ENCODE measurements at regions not wholly inside any gene's neighbourhood (a gene's known extent, or its start where the extent isn't known, plus 50 kb on each side); places are given as distances from the start of the nearest gene placed in this dataset.

DNA sequence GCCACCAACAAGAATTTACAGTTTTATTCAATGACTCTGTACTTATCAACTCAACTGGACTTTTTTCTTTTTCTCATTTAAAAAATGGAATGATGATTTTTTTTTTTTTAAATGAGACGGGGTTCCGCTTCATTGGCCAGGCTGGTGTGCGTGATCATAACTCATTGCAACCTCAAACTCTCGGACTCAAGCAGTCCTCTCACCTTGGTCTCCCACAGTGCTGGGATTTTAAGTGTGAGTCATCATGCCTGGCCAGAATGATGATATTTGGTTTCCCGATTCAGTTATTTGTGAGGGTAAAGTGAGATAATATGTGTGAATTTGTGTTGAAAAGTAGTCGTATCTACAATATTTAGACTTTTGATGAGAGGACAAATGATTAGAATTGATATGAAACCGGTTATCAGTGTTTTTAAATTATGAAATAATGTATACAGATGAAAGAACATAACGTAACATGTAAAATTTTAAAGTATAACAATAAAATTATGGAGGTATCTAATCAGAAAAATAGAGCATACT is 66.0 kb upstream of the UNC5C start:
- POLR2A ChIA-PET = no interaction called here
- DNase-seq (ENCODE audit: unreplicated experiment) = no peak
- Mint-ChIP-seq H3K27me3 (ENCODE audit: insufficient read depth, unreplicated experiment) (no peaks in the 10 kb centered on the region), H3K27ac (ENCODE audit: low read depth, unreplicated experiment) (no peak overlapping the region), H3K4me3 (ENCODE audit: unreplicated experiment) (no peak overlapping the region), H3K4me1 (ENCODE audit: insufficient read depth, unreplicated experiment) (no peaks in the 10 kb centered on the region), H3K36me3 (ENCODE audit: insufficient read depth, unreplicated experiment) (no peaks in the 10 kb centered on the region), H3K9me3 (ENCODE audit: unreplicated experiment) (no peaks in the 10 kb centered on the region)
- CTCF ChIA-PET = no interaction called here
- intact Hi-C loops (cut with micrococcal nuclease) = no loop called here
- TF ChIP-seq, protein P1, sequence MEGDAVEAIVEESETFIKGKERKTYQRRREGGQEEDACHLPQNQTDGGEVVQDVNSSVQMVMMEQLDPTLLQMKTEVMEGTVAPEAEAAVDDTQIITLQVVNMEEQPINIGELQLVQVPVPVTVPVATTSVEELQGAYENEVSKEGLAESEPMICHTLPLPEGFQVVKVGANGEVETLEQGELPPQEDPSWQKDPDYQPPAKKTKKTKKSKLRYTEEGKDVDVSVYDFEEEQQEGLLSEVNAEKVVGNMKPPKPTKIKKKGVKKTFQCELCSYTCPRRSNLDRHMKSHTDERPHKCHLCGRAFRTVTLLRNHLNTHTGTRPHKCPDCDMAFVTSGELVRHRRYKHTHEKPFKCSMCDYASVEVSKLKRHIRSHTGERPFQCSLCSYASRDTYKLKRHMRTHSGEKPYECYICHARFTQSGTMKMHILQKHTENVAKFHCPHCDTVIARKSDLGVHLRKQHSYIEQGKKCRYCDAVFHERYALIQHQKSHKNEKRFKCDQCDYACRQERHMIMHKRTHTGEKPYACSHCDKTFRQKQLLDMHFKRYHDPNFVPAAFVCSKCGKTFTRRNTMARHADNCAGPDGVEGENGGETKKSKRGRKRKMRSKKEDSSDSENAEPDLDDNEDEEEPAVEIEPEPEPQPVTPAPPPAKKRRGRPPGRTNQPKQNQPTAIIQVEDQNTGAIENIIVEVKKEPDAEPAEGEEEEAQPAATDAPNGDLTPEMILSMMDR (IDR thresholded peaks at IDR 0.05; ENCODE audit: unreplicated experiment) = no peak
- BruUV-seq (replicated peaks) = no TSS peak

DNA sequence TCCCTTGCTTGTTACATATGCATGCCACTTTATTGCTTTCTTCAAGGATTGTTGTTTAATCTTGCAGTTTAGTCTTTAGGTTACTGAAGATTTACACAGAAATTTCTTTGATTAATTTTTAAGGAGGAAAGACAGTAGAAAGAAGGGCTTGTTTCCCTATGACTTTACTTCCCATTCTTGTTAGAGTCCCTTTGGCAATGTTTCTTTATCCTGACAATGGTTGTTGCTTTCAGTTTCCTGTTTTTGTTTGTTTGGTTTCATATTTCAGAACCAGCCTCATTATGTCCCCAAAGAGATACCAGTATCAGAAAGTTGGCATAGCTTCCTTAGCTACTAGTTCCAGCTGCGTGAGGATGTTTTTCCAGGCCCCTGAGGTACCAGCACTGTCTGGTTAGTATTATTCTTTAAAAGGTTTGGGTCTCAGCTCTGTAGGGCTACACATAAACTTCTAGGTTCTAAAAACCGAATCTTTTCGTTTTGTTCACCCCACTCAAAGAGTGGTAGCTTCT is 61.3 kb upstream of the UNC5C start:
- Mint-ChIP-seq H3K9me3 (ENCODE audit: unreplicated experiment) (no peaks in the 10 kb centered on the region), H3K27me3 (ENCODE audit: insufficient read depth, unreplicated experiment) (no peaks in the 10 kb centered on the region), H3K36me3 (ENCODE audit: insufficient read depth, unreplicated experiment) (no peaks in the 10 kb centered on the region), H3K27ac (ENCODE audit: low read depth, unreplicated experiment) (no peak overlapping the region), H3K4me1 (ENCODE audit: insufficient read depth, unreplicated experiment) (no peaks in the 10 kb centered on the region), H3K4me3 (ENCODE audit: unreplicated experiment) (no peak overlapping the region)
- ChIA-PET POLR2A (no interaction called here), CTCF (no interaction called here)
- no TSS peak for BruUV-seq (replicated peaks)
- intact Hi-C loops (cut with micrococcal nuclease) = no loop called here
- TF ChIP-seq, protein P1 (IDR thresholded peaks at IDR 0.05; ENCODE audit: unreplicated experiment) = no peak
- DNase-seq (ENCODE audit: unreplicated experiment) = no peak

DNA sequence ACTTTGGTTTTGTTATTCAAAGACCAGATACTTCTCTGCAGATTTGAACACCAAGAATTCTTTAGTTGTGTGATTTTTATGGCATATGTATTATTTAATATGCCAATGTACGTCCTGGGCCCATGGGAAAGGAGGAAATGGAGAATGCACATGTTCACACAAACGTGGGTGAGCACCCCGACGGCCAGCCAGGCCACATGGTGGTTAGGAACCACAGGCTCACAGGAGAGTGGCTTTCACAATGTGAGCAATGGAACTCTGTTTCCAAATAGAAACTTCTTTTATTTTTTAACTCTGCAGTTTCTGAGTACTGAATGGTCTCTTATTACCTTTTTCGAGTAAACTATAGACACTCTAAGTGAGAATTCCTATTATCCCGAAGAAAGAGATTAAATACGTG is 58.0 kb upstream of the UNC5C start:
- no peaks in the 10 kb centered on the region for H3K4me1 Mint-ChIP-seq (ENCODE audit: insufficient read depth, unreplicated experiment)
- no peaks in the 10 kb centered on the region for H3K27me3 Mint-ChIP-seq (ENCODE audit: insufficient read depth, unreplicated experiment)
- DNase-seq (ENCODE audit: unreplicated experiment) = no peak
- no peak overlapping the region for H3K4me3 Mint-ChIP-seq (ENCODE audit: unreplicated experiment)
- no peaks in the 10 kb centered on the region for H3K9me3 Mint-ChIP-seq (ENCODE audit: unreplicated experiment)
- ChIA-PET POLR2A (no interaction called here), CTCF (no interaction called here)
- no peak overlapping the region for H3K27ac Mint-ChIP-seq (ENCODE audit: low read depth, unreplicated experiment)
- intact Hi-C loops (cut with micrococcal nuclease) = no loop called here
- TF ChIP-seq, protein P1 (IDR thresholded peaks at IDR 0.05; ENCODE audit: unreplicated experiment) = no peak
- no TSS peak for BruUV-seq (replicated peaks)
- H3K36me3 Mint-ChIP-seq (ENCODE audit: insufficient read depth, unreplicated experiment) = peaks cover 4% of the 10 kb centered on the region

DNA sequence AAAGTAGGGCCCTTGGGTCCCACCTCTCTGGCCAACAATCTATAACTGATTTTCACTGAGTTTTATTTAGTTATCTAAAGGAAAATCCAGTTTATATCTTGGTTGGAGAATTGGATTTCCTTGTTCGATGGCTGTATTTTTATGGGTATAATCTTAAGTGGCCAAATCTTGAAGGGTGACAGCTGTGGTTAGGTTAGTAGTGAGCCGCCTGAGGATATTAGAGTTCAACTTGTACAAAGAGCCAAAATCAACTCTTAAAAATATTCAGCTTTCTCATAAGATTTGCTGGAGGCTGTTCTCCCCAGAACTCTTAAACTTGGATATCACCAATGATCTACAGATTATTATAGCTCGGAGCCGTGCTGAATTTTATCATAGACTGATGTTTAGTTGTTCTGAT is 54.6 kb upstream of the UNC5C start:
- CTCF ChIA-PET = interaction anchor here (0.6 to 1.1 kb wide), 2 partner anchors 14 to 209 kb away, joined by 3 read pairs; no protein-coding TSS in a partner anchor
- no peak overlapping the region for H3K27ac Mint-ChIP-seq (ENCODE audit: low read depth, unreplicated experiment)
- no peaks in the 10 kb centered on the region for H3K27me3 Mint-ChIP-seq (ENCODE audit: insufficient read depth, unreplicated experiment)
- TF ChIP-seq, protein P1 (IDR thresholded peaks at IDR 0.05; ENCODE audit: unreplicated experiment) = no peak
- peaks cover 4% of the 10 kb centered on the region for H3K36me3 Mint-ChIP-seq (ENCODE audit: insufficient read depth, unreplicated experiment)
- intact Hi-C loops (cut with micrococcal nuclease) = no loop called here
- no peaks in the 10 kb centered on the region for H3K4me1 Mint-ChIP-seq (ENCODE audit: insufficient read depth, unreplicated experiment)
- DNase-seq (ENCODE audit: unreplicated experiment) = no peak
- H3K9me3 Mint-ChIP-seq (ENCODE audit: unreplicated experiment) = no peaks in the 10 kb centered on the region
- POLR2A ChIA-PET = no interaction called here
- no peak overlapping the region for H3K4me3 Mint-ChIP-seq (ENCODE audit: unreplicated experiment)
- no TSS peak for BruUV-seq (replicated peaks)
